VCaP (cell line): ENCODE measurements at regions not wholly inside any gene's neighbourhood (a gene's known extent, or its start where the extent isn't known, plus 50 kb on each side); places are given as distances from the start of the nearest gene placed in this dataset.

ENCODE experiments used
- H3K27ac ChIP-seq: fragments of 450-650 bp; 2 replicates; pipeline ENCODE4 v1.5.1; 2017
- CTCF ChIP-seq: fragments of 450-650 bp; conservative IDR thresholded peaks from 2 replicates; pipeline ENCODE4 v1.5.1; 2017; ENCODE audit warnings: mild to moderate bottlenecking, moderate library complexity

DNA sequence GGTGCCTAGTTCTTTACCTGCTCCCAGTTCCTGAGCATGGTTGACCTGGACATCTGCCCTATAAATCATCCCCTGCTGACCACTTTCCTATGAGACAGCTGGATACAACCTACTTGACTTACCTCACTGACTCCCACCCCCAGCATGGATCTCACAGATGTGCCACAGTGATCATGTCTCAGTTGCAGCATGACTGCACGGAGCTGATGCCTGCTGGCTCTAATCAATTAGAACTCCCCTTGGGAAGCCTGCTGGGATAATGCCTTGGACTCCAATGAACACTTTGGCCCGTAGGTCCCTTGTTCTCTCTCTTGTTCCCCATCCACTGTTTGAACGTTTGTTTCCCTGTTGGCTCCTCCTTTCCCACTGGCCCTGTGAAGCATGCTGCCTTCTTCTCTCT lies 271.2 kb upstream of the IGFBP3 start:
- TF ChIP-seq CTCF = no peak
- no peak overlapping the region for H3K27ac ChIP-seq

DNA sequence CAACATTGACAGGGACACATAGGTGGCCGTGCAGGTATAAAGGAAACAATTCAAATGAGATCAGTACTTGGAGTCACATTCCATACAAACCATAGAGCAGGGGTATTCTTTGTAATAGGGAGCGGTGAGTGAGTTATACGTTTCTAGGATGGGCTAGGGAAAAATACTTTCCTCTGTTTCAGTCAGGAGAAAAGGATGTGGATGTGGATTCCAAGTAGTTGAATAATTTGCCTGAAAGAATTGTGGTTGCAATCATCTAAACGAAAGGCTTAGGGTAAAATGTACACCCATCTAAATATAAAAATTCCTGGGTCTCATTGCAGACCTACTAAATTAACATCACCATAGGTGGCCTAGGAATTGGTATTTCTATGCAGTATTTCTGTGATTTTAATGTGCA lies 270.7 kb upstream of the IGFBP3 start:
- TF ChIP-seq CTCF = no peak
- H3K27ac ChIP-seq = no peak overlapping the region

GRCh38 chr7:46191296-46191695 lies 270.2 kb upstream of the IGFBP3 start:
- no peak for TF ChIP-seq CTCF
- no peak overlapping the region for H3K27ac ChIP-seq

DNA sequence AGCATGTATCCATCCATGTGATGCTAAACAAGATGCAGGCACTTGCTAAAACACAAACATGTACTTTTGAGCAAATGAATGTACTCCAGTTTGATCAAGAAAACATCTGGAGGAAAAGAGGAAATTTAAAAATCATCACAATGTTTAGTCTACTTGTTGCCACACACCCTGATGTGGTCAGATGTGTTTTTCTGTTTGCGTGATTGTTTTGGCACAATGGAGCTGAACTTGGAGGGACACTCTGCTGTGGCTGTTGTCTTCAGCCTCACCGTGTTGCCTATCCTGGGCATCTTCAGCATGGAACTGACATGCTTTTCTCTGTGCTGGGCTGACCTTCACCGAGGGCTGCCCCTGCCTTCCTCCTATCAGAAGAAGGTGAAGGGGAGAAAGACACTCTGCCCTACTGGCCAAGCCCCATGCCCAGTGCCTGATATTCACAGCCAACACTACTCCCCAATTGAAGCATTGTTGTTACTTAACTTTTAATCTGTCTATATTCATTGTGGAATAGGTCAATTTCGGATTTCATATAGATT lies 268.3 kb upstream of the IGFBP3 start:
- TF ChIP-seq CTCF = no peak
- H3K27ac ChIP-seq = no peak overlapping the region

GRCh38 chr7:46186131-46186530 lies 265.1 kb upstream of the IGFBP3 start:
- TF ChIP-seq CTCF = no peak
- H3K27ac ChIP-seq = no peak overlapping the region

DNA sequence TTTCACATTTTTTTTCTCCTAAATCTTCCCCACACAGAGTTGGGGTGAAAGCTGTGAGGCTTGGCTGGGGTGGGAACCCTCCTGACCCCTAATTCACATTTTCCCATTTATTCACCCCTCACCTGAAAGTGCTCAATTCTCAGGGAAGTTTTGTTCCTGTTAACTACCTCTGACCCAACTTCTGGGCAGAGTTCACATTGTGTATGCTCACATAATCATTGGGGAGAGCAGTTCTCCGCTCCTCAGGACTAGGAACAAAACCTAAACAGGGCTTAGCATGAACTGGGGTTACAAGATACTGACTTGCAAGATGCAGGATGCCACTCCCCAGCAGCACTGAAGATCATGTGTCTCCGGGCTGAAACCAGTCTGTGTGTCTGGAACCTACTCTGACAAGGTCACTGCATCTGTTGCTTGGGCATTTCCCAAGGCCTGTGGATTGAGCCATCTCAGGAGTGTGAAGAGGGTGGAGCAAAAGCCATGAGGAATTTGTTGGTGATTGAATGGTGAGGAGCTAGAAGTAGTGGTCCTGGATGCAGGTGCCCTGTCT lies 258.1 kb upstream of the IGFBP3 start:
- TF ChIP-seq CTCF = no peak
- no peak overlapping the region for H3K27ac ChIP-seq

- TF ChIP-seq CTCF = no peak
- no peak overlapping the region for H3K27ac ChIP-seq
These were observed 257.6 kb upstream of the IGFBP3 start for GRCh38 chr7:46178661-46179060.

GRCh38 chr7:46177821-46178220 lies 256.7 kb upstream of the IGFBP3 start:
- no peak overlapping the region for H3K27ac ChIP-seq
- TF ChIP-seq CTCF = no peak
